ENCODE measurements at regions not wholly inside any gene's neighbourhood (a gene's known extent, or its start where the extent isn't known, plus 50 kb on each side); places are given as distances from the start of the nearest gene placed in this dataset.

- no peak for DNase-seq
These were observed 49.8 kb upstream of the EYA4 start for GRCh38 chr6:133191323-133191722.
